Activated CD8-positive, alpha-beta T cell treated with anti-CD3 and anti-CD28 coated beads for 36 hours (primary cell): ENCODE measurements at regions not wholly inside any gene's neighbourhood (a gene's known extent, or its start where the extent isn't known, plus 50 kb on each side); places are given as distances from the start of the nearest gene placed in this dataset.

Source experiments
- ATAC-seq: fragments of 200-7000 bp; cut with Tn5 transposase; one replicate; pipeline ENCODE4 v1.10.0; 2021; ENCODE audit warnings: mild to moderate bottlenecking, moderate library complexity
- CTCF ChIA-PET: fragments of 350-600 bp; sonication (Branson Sonifier 250); formaldehyde crosslinking; loops from one replicate; lab custom pipeline; 2021; ENCODE audit warnings: antibody characterized with exemption; lab: Charles Lee
- POLR2A ChIA-PET: fragments of 350-600 bp; sonication (Branson Sonifier 250); formaldehyde crosslinking; loops from one replicate; lab custom pipeline; 2021; ENCODE audit warnings: antibody characterized with exemption; lab: Charles Lee
- DNase-seq: peaks from one replicate; pipeline ENCODE4 v3.0.0-alpha.2; 2020
- H3K27ac Mint-ChIP-seq: one replicate; pipeline ENCODE4 v1.8.0; 2021; ENCODE audit warnings: mild to moderate bottlenecking, mixed read lengths
- H3K27me3 Mint-ChIP-seq: one replicate; pipeline ENCODE4 v1.8.0; 2021; ENCODE audit warnings: mixed read lengths
- H3K36me3 Mint-ChIP-seq: one replicate; pipeline ENCODE4 v1.8.0; 2021; ENCODE audit warnings: low read depth, mixed read lengths
- H3K4me1 Mint-ChIP-seq: one replicate; pipeline ENCODE4 v1.8.0; 2021; ENCODE audit warnings: low read depth, mixed read lengths
- H3K4me3 Mint-ChIP-seq: one replicate; pipeline ENCODE4 v1.8.0; 2021; ENCODE audit warnings: mild to moderate bottlenecking, moderate library complexity, mixed read lengths
- H3K9me3 Mint-ChIP-seq: one replicate; pipeline ENCODE4 v1.8.0; 2021; ENCODE audit warnings: mixed read lengths
- CTCF ChIP-seq: fragments of 200-600 bp; IDR thresholded peaks from one replicate; pipeline ENCODE4 v1.8.0; 2022; ENCODE audit warnings: antibody characterized with exemption, mild to moderate bottlenecking
- intact Hi-C: fragments of 100-400 bp; cut with micrococcal nuclease; formaldehyde crosslinking; loops from one replicate; pipeline ENCODE4 v1.10.0; 2022

GRCh38 chr20:22342410-22342809 lies 242.0 kb downstream of the FOXA2 start:
- intact Hi-C loops = loop anchor here (10.0 kb wide), 2 partner anchors 52 to 242 kb away; partner anchors contain the start of gene FOXA2

GRCh38 chr20:22341508-22341907 lies 242.9 kb downstream of the FOXA2 start:
- H3K36me3 Mint-ChIP-seq = no peaks in the 10 kb centered on the region
- no peaks in the 10 kb centered on the region for H3K4me1 Mint-ChIP-seq
- intact Hi-C loops = loop anchor here (10.0 kb wide), 2 partner anchors 53 to 243 kb away; partner anchors contain the start of gene FOXA2
- peaks cover 6% of the 10 kb centered on the region for H3K27me3 Mint-ChIP-seq
- ChIA-PET CTCF (interaction anchor here (0.9 to 3.7 kb wide), 3 partner anchors 245 to 342 kb away, joined by 3 to 40 read pairs (median 4); no protein-coding TSS in a partner anchor), POLR2A (no interaction called here)
- no peaks in the 10 kb centered on the region for H3K9me3 Mint-ChIP-seq
- no peak overlapping the region for H3K4me3 Mint-ChIP-seq
- ATAC-seq (no peak), DNase-seq (no peak)
- TF ChIP-seq CTCF = no peak
- H3K27ac Mint-ChIP-seq = no peak overlapping the region

More at GRCh38 chr20:22342410-22342809, 242.0 kb downstream of the FOXA2 start:
- ChIA-PET POLR2A (no interaction called here), CTCF (interaction anchor here (0.9 to 1.7 kb wide), 2 partner anchors 244 to 341 kb away, joined by 3 to 4 read pairs; no protein-coding TSS in a partner anchor)
- H3K27ac Mint-ChIP-seq = no peak overlapping the region
- no peaks in the 10 kb centered on the region for H3K4me1 Mint-ChIP-seq
- no peak for DNase-seq
- no peaks in the 10 kb centered on the region for H3K36me3 Mint-ChIP-seq
- no peaks in the 10 kb centered on the region for H3K9me3 Mint-ChIP-seq
- H3K27me3 Mint-ChIP-seq = peaks cover 6% of the 10 kb centered on the region
- no peak overlapping the region for H3K4me3 Mint-ChIP-seq
- no peak for ATAC-seq
- TF ChIP-seq CTCF = no peak

- H3K27ac Mint-ChIP-seq = no peak overlapping the region
- no peaks in the 10 kb centered on the region for H3K4me1 Mint-ChIP-seq
These were observed 244.4 kb downstream of the FOXA2 start for GRCh38 chr20:22339946-22340345.

GRCh38 chr20:22339091-22339881 lies 245.1 kb downstream of the FOXA2 start:
- DNase-seq = peak; percentile 66
- ATAC-seq = peak; percentile 60

More at GRCh38 chr20:22339946-22340345, 244.4 kb downstream of the FOXA2 start:
- Mint-ChIP-seq H3K9me3 (no peaks in the 10 kb centered on the region), H3K27me3 (peaks cover 6% of the 10 kb centered on the region), H3K4me3 (no peak overlapping the region), H3K36me3 (no peaks in the 10 kb centered on the region)
- ATAC-seq (no peak), DNase-seq (no peak)
- ChIA-PET POLR2A (no interaction called here), CTCF (interaction anchor here (0.8 to 3.7 kb wide), 8 partner anchors 12 to 1000 kb away, joined by 3 to 40 read pairs (median 8); no protein-coding TSS in a partner anchor)
- no peak for TF ChIP-seq CTCF
- intact Hi-C loops = loop anchor here (5.0 to 10.0 kb wide), 3 partner anchors 55 to 342 kb away; partner anchors contain the start of gene FOXA2

More at GRCh38 chr20:22339091-22339881, 245.1 kb downstream of the FOXA2 start:
- Mint-ChIP-seq H3K27ac (no peak overlapping the region), H3K27me3 (peaks cover 6% of the 10 kb centered on the region), H3K9me3 (no peaks in the 10 kb centered on the region), H3K36me3 (no peaks in the 10 kb centered on the region), H3K4me1 (no peaks in the 10 kb centered on the region), H3K4me3 (no peak overlapping the region)
- peak; percentile 86 for TF ChIP-seq CTCF
- intact Hi-C loops = loop anchor here (5.0 kb wide), 1 partner anchor 343 kb away; no protein-coding TSS in a partner anchor
- ChIA-PET POLR2A (no interaction called here), CTCF (interaction anchor here (0.8 to 3.7 kb wide), 12 partner anchors 9 to 1003 kb away, joined by 3 to 40 read pairs (median 6); no protein-coding TSS in a partner anchor)
